ENCODE measurements at regions not wholly inside any gene's neighbourhood (a gene's known extent, or its start where the extent isn't known, plus 50 kb on each side); places are given as distances from the start of the nearest gene placed in this dataset.

GRCh38 chr3:182240474-182240873, 528.7 kb downstream of the SOX2 start:
- Histone ChIP-seq H3K36me3 (ENCODE audit: control insufficient read depth, insufficient read depth, low read length) (no peaks in the 10 kb centered on the region), H3K9ac (ENCODE audit: low read depth, low read length) (no peak overlapping the region), H3K27ac (ENCODE audit: insufficient read depth, low read length) (no peak overlapping the region), H2AFZ (replicated peaks; ENCODE audit: low read length, poor library complexity) (no peak overlapping the region), H3K23ac (ENCODE audit: low read depth, low read length) (no peak overlapping the region), H4K91ac (ENCODE audit: insufficient read depth, low read depth, low read length) (no peak overlapping the region), H2BK20ac (ENCODE audit: low read depth, low read length) (no peak overlapping the region), H2AK9ac (replicated peaks; ENCODE audit: low read depth, low read length, poor library complexity) (no peak overlapping the region), H3K4me2 (ENCODE audit: low read depth, low read length) (no peak overlapping the region), H2BK15ac (ENCODE audit: low read depth, low read length) (no peak overlapping the region), H2BK5ac (ENCODE audit: low read depth, low read length, poor library complexity, severe bottlenecking) (no peak overlapping the region), H3K4ac (ENCODE audit: low read depth, low read length) (no peak overlapping the region), H3K56ac (ENCODE audit: extremely low read depth, insufficient read depth, low read length) (no peak overlapping the region), H3K9me3 (ENCODE audit: control insufficient read depth, insufficient read depth, low read length) (peaks cover 14% of the 10 kb centered on the region), H3K79me1 (ENCODE audit: low read depth in 1 of 2, low read length in 2 of 2) (no peaks in the 10 kb centered on the region), H2BK120ac (ENCODE audit: low read depth, low read length) (no peak overlapping the region), H3K9me1 (ENCODE audit: insufficient read depth, low read length) (no peaks in the 10 kb centered on the region), H3K14ac (replicated peaks; ENCODE audit: low read depth, low read length) (no peak overlapping the region), H2AK5ac (ENCODE audit: low read depth, low read length) (no peak overlapping the region), H3K4me3 (ENCODE audit: insufficient read depth, low read depth, low read length) (no peak overlapping the region), H4K20me1 (ENCODE audit: insufficient read depth, low read length) (no peaks in the 10 kb centered on the region), H4K8ac (ENCODE audit: low read depth in 2 of 2, low read length in 2 of 2) (no peak overlapping the region), H3K27me3 (ENCODE audit: control insufficient read depth, insufficient read depth, low read length) (no peaks in the 10 kb centered on the region), H3K18ac (ENCODE audit: low read depth, low read length) (no peak overlapping the region), H4K5ac (ENCODE audit: low read depth, low read length) (no peak overlapping the region), H3K4me1 (ENCODE audit: control insufficient read depth, insufficient read depth, low read length) (no peaks in the 10 kb centered on the region)
- dilution Hi-C loops (cut with HindIII; ENCODE audit: low sequenced_read_pairs, unreplicated experiment) = no loop called here
- ChIA-PET POLR2A (ENCODE audit: unreplicated experiment) (no interaction called here), CTCF (no interaction called here)
- ATAC-seq (ENCODE audit: low read depth) = no peak
- intact Hi-C loops (cut with micrococcal nuclease) = no loop called here
- in situ Hi-C loops (cut with MboI; ENCODE audit: low sequenced_read_pairs) = no loop called here
- BruUV-seq (replicated peaks) = no TSS peak
- no CpG with 5 or more reads among the region's 2 CpGs for WGBS, 2 experiments (ENCODE audit: extremely low coverage in 2 of 2, insufficient read length in 1 of 2)
- no peak for TF ChIP-seq USF2 (IDR thresholded peaks at IDR 0.05; ENCODE audit: low read depth, low read length)
- no peak for TF ChIP-seq RFX5 (IDR thresholded peaks at IDR 0.05; ENCODE audit: low read depth, low read length)
- TF ChIP-seq MXI1 (IDR thresholded peaks at IDR 0.05; ENCODE audit: borderline replicate concordance, low read depth, low read length) = no peak
- TF ChIP-seq CEBPB (IDR thresholded peaks at IDR 0.05; ENCODE audit: low read depth, low read length) = no peak
- no peak for TF ChIP-seq POLR2A (IDR thresholded peaks at IDR 0.05; ENCODE audit: low read depth, low read length)
- TF ChIP-seq RCOR1 (IDR thresholded peaks at IDR 0.05; ENCODE audit: insufficient replicate concordance, low read length) = no peak
- TF ChIP-seq CHD1 (IDR thresholded peaks at IDR 0.05; ENCODE audit: low read depth, low read length) = no peak
- TF ChIP-seq FOS (IDR thresholded peaks at IDR 0.05; ENCODE audit: low read depth, low read length) = no peak
- TF ChIP-seq, protein P1, sequence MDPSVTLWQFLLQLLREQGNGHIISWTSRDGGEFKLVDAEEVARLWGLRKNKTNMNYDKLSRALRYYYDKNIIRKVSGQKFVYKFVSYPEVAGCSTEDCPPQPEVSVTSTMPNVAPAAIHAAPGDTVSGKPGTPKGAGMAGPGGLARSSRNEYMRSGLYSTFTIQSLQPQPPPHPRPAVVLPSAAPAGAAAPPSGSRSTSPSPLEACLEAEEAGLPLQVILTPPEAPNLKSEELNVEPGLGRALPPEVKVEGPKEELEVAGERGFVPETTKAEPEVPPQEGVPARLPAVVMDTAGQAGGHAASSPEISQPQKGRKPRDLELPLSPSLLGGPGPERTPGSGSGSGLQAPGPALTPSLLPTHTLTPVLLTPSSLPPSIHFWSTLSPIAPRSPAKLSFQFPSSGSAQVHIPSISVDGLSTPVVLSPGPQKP (IDR thresholded peaks at IDR 0.05; ENCODE audit: borderline replicate concordance, low read depth, low read length) = no peak
- DNase-seq = no peak
